IMR-90 (cell line): ENCODE measurements at regions not wholly inside any gene's neighbourhood (a gene's known extent, or its start where the extent isn't known, plus 50 kb on each side); places are given as distances from the start of the nearest gene placed in this dataset.

Source experiments
- ATAC-seq: fragments of 200-7000 bp; cut with Tn5 transposase; 2 replicates; pipeline ENCODE4 v1.9.1; 2020; ENCODE audit warnings: low read depth, mild to moderate bottlenecking, moderate library complexity
- BruUV-seq: library from RNA; stranded (reverse); fragments of 400-500 nt; replicated peaks from 2 replicates; lab custom pipeline; 2021; lab: Mats Ljungman, UMichigan
- CTCF ChIA-PET: fragments of 300-600 bp; formaldehyde crosslinking; extraction: SDS; loops from one replicate; lab custom pipeline; 2021; ENCODE audit warnings: antibody characterized with exemption; lab: Yijun Ruan, JAX
- POLR2A ChIA-PET: fragments of 300-600 bp; sonication (Branson Sonifier 250); formaldehyde crosslinking; loops from one replicate; lab custom pipeline; 2022; ENCODE audit warnings: antibody characterized with exemption; ENCODE audit not compliant: unreplicated experiment; lab: Charles Lee
- DNase-seq: peaks from one replicate; pipeline ENCODE4 v3.0.0; 2013
- H2AFZ ChIP-seq: replicated peaks from 2 replicates; pipeline ENCODE3; 2013; ENCODE audit warnings: low read length, mild to moderate bottlenecking; ENCODE audit not compliant: poor library complexity
- H2AK5ac ChIP-seq: 2 replicates; pipeline ENCODE4 v1.6.1; 2013; ENCODE audit warnings: low read depth, low read length, inconsistent platforms
- H2AK9ac ChIP-seq: replicated peaks from 2 replicates; pipeline ENCODE3; 2013; ENCODE audit warnings: mild to moderate bottlenecking, low read depth, low read length, moderate library complexity; ENCODE audit not compliant: poor library complexity
- H2BK120ac ChIP-seq: 2 replicates; pipeline ENCODE4 v1.6.1; 2013; ENCODE audit warnings: low read depth, low read length, inconsistent platforms
- H2BK15ac ChIP-seq: 3 replicates; pipeline ENCODE4 v1.6.1; 2013; ENCODE audit warnings: low read depth, low read length, inconsistent platforms
- H2BK20ac ChIP-seq: 2 replicates; pipeline ENCODE4 v1.6.1; 2013; ENCODE audit warnings: low read depth, mild to moderate bottlenecking, inconsistent platforms, low read length, moderate library complexity
- H2BK5ac ChIP-seq: 2 replicates; pipeline ENCODE4 v1.6.1; 2013; ENCODE audit warnings: mild to moderate bottlenecking, low read depth, low read length, inconsistent platforms; ENCODE audit not compliant: poor library complexity, severe bottlenecking
- H3K14ac ChIP-seq: replicated peaks from 2 replicates; pipeline ENCODE4 v1.6.1; 2013; ENCODE audit warnings: low read depth, low read length, inconsistent platforms
- H3K18ac ChIP-seq: 2 replicates; pipeline ENCODE4 v1.6.1; 2013; ENCODE audit warnings: low read depth, low read length, control low read depth
- H3K23ac ChIP-seq: 2 replicates; pipeline ENCODE4 v1.6.1; 2013; ENCODE audit warnings: low read depth, low read length, inconsistent platforms
- H3K27ac ChIP-seq: 2 replicates; pipeline ENCODE4 v1.5.1; 2013; ENCODE audit warnings: mild to moderate bottlenecking, control low read depth, low read length; ENCODE audit not compliant: insufficient read depth
- H3K27me3 ChIP-seq: 2 replicates; pipeline ENCODE4 v1.6.1; 2013; ENCODE audit warnings: low read length; ENCODE audit not compliant: control insufficient read depth, insufficient read depth
- H3K36me3 ChIP-seq: 2 replicates; pipeline ENCODE4 v1.6.1; 2013; ENCODE audit warnings: low read length, mixed read lengths; ENCODE audit not compliant: control insufficient read depth, insufficient read depth
- H3K4ac ChIP-seq: 2 replicates; pipeline ENCODE4 v1.6.1; 2013; ENCODE audit warnings: low read depth, low read length, inconsistent platforms
- H3K4me1 ChIP-seq: 2 replicates; pipeline ENCODE4 v1.6.1; 2013; ENCODE audit warnings: low read length, mixed read lengths; ENCODE audit not compliant: control insufficient read depth, insufficient read depth
- H3K4me2 ChIP-seq: 2 replicates; pipeline ENCODE4 v1.6.1; 2013; ENCODE audit warnings: low read depth, mild to moderate bottlenecking, control low read depth, low read length, moderate library complexity
- H3K4me3 ChIP-seq: 2 replicates; pipeline ENCODE4 v1.5.1; 2013; ENCODE audit warnings: low read depth, mild to moderate bottlenecking, control low read depth, low read length, moderate library complexity; ENCODE audit not compliant: insufficient read depth
- H3K56ac ChIP-seq: 2 replicates; pipeline ENCODE4 v1.6.1; 2013; ENCODE audit warnings: low read length, inconsistent platforms; ENCODE audit not compliant: insufficient read depth; ENCODE audit errors: extremely low read depth
- H3K79me1 ChIP-seq, 2 experiments: 2 replicates each; pipeline ENCODE4 v1.6.1; 2013; ENCODE audit warnings: low read length in 2 of 2, inconsistent platforms in 1 of 2, low read depth in 1 of 2
- H3K9ac ChIP-seq: 2 replicates; pipeline ENCODE4 v1.6.1; 2013; ENCODE audit warnings: low read depth, low read length, control low read depth
- H3K9me1 ChIP-seq: 2 replicates; pipeline ENCODE4 v1.6.1; 2013; ENCODE audit warnings: low read length, inconsistent platforms; ENCODE audit not compliant: insufficient read depth
- H3K9me3 ChIP-seq: 2 replicates; pipeline ENCODE4 v1.6.1; 2013; ENCODE audit warnings: low read length; ENCODE audit not compliant: control insufficient read depth, insufficient read depth
- H4K20me1 ChIP-seq: 2 replicates; pipeline ENCODE4 v1.6.1; 2013; ENCODE audit warnings: low read length, inconsistent platforms; ENCODE audit not compliant: insufficient read depth
- H4K5ac ChIP-seq: 2 replicates; pipeline ENCODE4 v1.6.1; 2013; ENCODE audit warnings: mild to moderate bottlenecking, low read depth, low read length, control low read depth
- H4K8ac ChIP-seq, 2 experiments: 2 replicates each; pipeline ENCODE4 v1.6.1; 2013; ENCODE audit warnings: low read depth in 2 of 2, low read length in 2 of 2, control low read depth in 1 of 2, inconsistent platforms in 1 of 2
- H4K91ac ChIP-seq: 2 replicates; pipeline ENCODE4 v1.6.1; 2013; ENCODE audit warnings: low read depth, low read length, inconsistent platforms; ENCODE audit not compliant: insufficient read depth
- BHLHE40 ChIP-seq: fragments of 150-350 bp; IDR thresholded peaks from 2 replicates; pipeline ENCODE4 v1.6.1; 2016; ENCODE audit warnings: mild to moderate bottlenecking, low read depth, low read length
- CEBPB ChIP-seq: IDR thresholded peaks from 2 replicates; pipeline ENCODE4 v1.6.1; 2012; ENCODE audit warnings: low read depth, low read length, improper control_type of control experiment
- CHD1 ChIP-seq: IDR thresholded peaks from 2 replicates; pipeline ENCODE4 v1.6.1; 2012; ENCODE audit warnings: low read depth, low read length, improper control_type of control experiment
- CTCF ChIP-seq: conservative IDR thresholded peaks from 2 replicates; pipeline ENCODE4 v1.5.1; 2012; ENCODE audit warnings: mild to moderate bottlenecking, low read depth, low read length, improper control_type of control experiment
- ELK1 ChIP-seq: fragments of 150-350 bp; IDR thresholded peaks from 2 replicates; pipeline ENCODE4 v1.6.1; 2016; ENCODE audit warnings: low read depth, mild to moderate bottlenecking, low read length, moderate library complexity, borderline replicate concordance
- FOS ChIP-seq: fragments of 150-350 bp; IDR thresholded peaks from 2 replicates; pipeline ENCODE4 v1.6.1; 2016; ENCODE audit warnings: low read depth, low read length
- MAFK ChIP-seq: IDR thresholded peaks from 2 replicates; pipeline ENCODE4 v1.6.1; 2012; ENCODE audit warnings: low read depth, low read length, improper control_type of control experiment
- MAZ ChIP-seq: IDR thresholded peaks from 2 replicates; pipeline ENCODE4 v1.6.1; 2012; ENCODE audit warnings: low read depth, mild to moderate bottlenecking, low read length, improper control_type of control experiment, moderate library complexity, borderline replicate concordance
- MXI1 ChIP-seq: IDR thresholded peaks from 2 replicates; pipeline ENCODE4 v1.6.1; 2012; ENCODE audit warnings: low read depth, mild to moderate bottlenecking, low read length, moderate library complexity, borderline replicate concordance
- NFE2L2 ChIP-seq: fragments of 150-350 bp; IDR thresholded peaks from 2 replicates; pipeline ENCODE4 v1.6.1; 2016; ENCODE audit warnings: low read depth, mild to moderate bottlenecking, low read length
- POLR2A ChIP-seq: IDR thresholded peaks from 2 replicates; pipeline ENCODE4 v1.6.1; 2012; ENCODE audit warnings: mild to moderate bottlenecking, low read depth, low read length
- RAD21 ChIP-seq: IDR thresholded peaks from 2 replicates; pipeline ENCODE4 v1.6.1; 2012; ENCODE audit warnings: low read length, improper control_type of control experiment
- RCOR1 ChIP-seq: IDR thresholded peaks from 2 replicates; pipeline ENCODE4 v1.6.1; 2012; ENCODE audit warnings: mild to moderate bottlenecking, low read length, improper control_type of control experiment; ENCODE audit not compliant: insufficient replicate concordance
- RFX5 ChIP-seq: IDR thresholded peaks from 2 replicates; pipeline ENCODE4 v1.8.0; 2012; ENCODE audit warnings: low read depth, mild to moderate bottlenecking, low read length, moderate library complexity
- SMC3 ChIP-seq: fragments of 150-350 bp; IDR thresholded peaks from 2 replicates; pipeline ENCODE4 v1.6.1; 2016; ENCODE audit warnings: low read depth, mild to moderate bottlenecking, antibody characterized with exemption, low read length, moderate library complexity
- USF2 ChIP-seq: fragments of 150-350 bp; IDR thresholded peaks from 2 replicates; pipeline ENCODE4 v1.6.1; 2017; ENCODE audit warnings: mild to moderate bottlenecking, antibody characterized with exemption, low read length, low read depth
- WGBS, 2 experiments: methylation state at CpG; one replicate each; pipeline versions ENCODE4 v1.1.5 to v1.1.7; 2013; ENCODE audit warnings: missing lambda C conversion rate in 2 of 2; ENCODE audit not compliant: insufficient read length in 1 of 2; ENCODE audit errors: extremely low coverage in 2 of 2; 5-methylcytosine and 5-hydroxymethylcytosine counted together
- dilution Hi-C: fragments of 300-500 bp; cut with HindIII; formaldehyde crosslinking; loops from one replicate; pipeline ENCODE4 v1.14.3; 2018; ENCODE audit warnings: low sequenced_read_pairs; ENCODE audit not compliant: unreplicated experiment
- in situ Hi-C: fragments of 300-500 bp; cut with MboI; formaldehyde crosslinking; loops from 3 replicates; pipeline ENCODE4 v1.14.3; 2019; ENCODE audit warnings: low sequenced_read_pairs, inconsistent platforms, mixed read lengths
- intact Hi-C: fragments of 100-400 bp; cut with micrococcal nuclease; formaldehyde crosslinking; loops from 2 replicates; pipeline ENCODE4 v1.10.0; 2022

GRCh38 chr22:44385781-44386180 is 73.0 kb upstream of the SHISAL1 start:
- H3K36me3 ChIP-seq: no peaks in the 10 kb centered on the region
- TF ChIP-seq USF2 (no peak), SMC3 (no peak), MAFK (no peak), BHLHE40 (no peak), POLR2A (no peak), RCOR1 (no peak), MXI1 (no peak), NFE2L2 (no peak), CEBPB (no peak), CTCF (no peak), ELK1 (no peak), CHD1 (no peak), MAZ (no peak), FOS (no peak), RAD21 (no peak), RFX5 (no peak)
- intact Hi-C loops (no loop called here), in situ Hi-C loops (no loop called here), dilution Hi-C loops (no loop called here)
- no peak overlapping the region for H4K91ac ChIP-seq
- POLR2A ChIA-PET: no interaction called here
- H3K9me3 ChIP-seq: no peaks in the 10 kb centered on the region
- H3K4ac ChIP-seq: no peak overlapping the region
- no peak overlapping the region for H2AFZ ChIP-seq
- H3K9me1 ChIP-seq: 0 out of 2 replicates have a peak, but pooled peaks cover 3% of the 10 kb centered on the region
- no TSS peak for BruUV-seq
- H2BK5ac ChIP-seq: no peak overlapping the region
- no peak overlapping the region for H2BK15ac ChIP-seq
- CTCF ChIA-PET: no interaction called here
- no peak overlapping the region for H3K4me3 ChIP-seq
- no peak overlapping the region for H2AK5ac ChIP-seq
- H3K4me1 ChIP-seq: no peaks in the 10 kb centered on the region; the same call in 1 of the 2 replicates
- H3K14ac ChIP-seq: no peak overlapping the region
- ATAC-seq (no peak), DNase-seq (no peak)
- H3K27me3 ChIP-seq: peaks cover 23% of the 10 kb centered on the region
- no peak overlapping the region for H3K56ac ChIP-seq
- no peak overlapping the region for H2BK120ac ChIP-seq
- no peak overlapping the region for H2AK9ac ChIP-seq
- no peak overlapping the region for H2BK20ac ChIP-seq
- H4K5ac ChIP-seq: no peak overlapping the region
- no peaks in the 10 kb centered on the region for H3K79me1 ChIP-seq
- 91% methylated on average over 4 of the region's 12 CpGs; no CpG with 5 or more reads in 1 of the 2 experiments for WGBS, 2 experiments
- H4K20me1 ChIP-seq: no peaks in the 10 kb centered on the region
- H4K8ac ChIP-seq: no peak overlapping the region
- H3K27ac ChIP-seq: no peak overlapping the region
- no peak overlapping the region for H3K9ac ChIP-seq
- H3K4me2 ChIP-seq: no peak overlapping the region
- no peak overlapping the region for H3K18ac ChIP-seq
- H3K23ac ChIP-seq: no peak overlapping the region
